ENCODE measurements at regions not wholly inside any gene's neighbourhood (a gene's known extent, or its start where the extent isn't known, plus 50 kb on each side); places are given as distances from the start of the nearest gene placed in this dataset.

DNA sequence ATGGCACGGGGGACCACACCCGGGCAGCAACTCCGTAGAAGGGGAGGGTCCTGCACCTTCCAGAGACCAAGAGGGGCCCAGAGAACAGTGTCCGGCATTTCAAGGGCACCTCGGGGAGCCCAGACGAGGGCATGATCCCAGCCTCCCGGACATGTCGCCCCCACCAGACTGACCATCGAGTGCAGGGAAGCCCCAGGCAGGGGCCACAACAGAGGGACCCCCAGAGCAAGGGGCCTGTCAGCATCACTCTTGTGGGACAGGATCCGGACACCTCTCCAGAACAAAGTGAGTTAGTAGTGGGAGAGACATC, 50.4 kb upstream of the CTDP1 start:
- TF ChIP-seq CTCF (IDR thresholded peaks at IDR 0.05; ENCODE audit: insufficient read depth, low read depth, low read length), result no peak
- no peak for TF ChIP-seq EZH2 (IDR thresholded peaks at IDR 0.05; ENCODE audit: insufficient read depth, low read length)

Data from astrocyte (in vitro differentiated cells and primary cell).